Medulla oblongata (tissue), 1 donor: ENCODE measurements at regions not wholly inside any gene's neighbourhood (a gene's known extent, or its start where the extent isn't known, plus 50 kb on each side); places are given as distances from the start of the nearest gene placed in this dataset.

Experiments
- DNase-seq: peaks from one replicate; pipeline ENCODE4 v3.0.0-alpha.2; 2015; ENCODE audit errors: extremely low spot score

- no peak for DNase-seq
Observed at GRCh38 chr5:110112348-110112747, 422.6 kb downstream of the MAN2A1 start.

- DNase-seq: no peak
Observed at GRCh38 chr5:110115503-110115902, 425.8 kb downstream of the MAN2A1 start.

DNA sequence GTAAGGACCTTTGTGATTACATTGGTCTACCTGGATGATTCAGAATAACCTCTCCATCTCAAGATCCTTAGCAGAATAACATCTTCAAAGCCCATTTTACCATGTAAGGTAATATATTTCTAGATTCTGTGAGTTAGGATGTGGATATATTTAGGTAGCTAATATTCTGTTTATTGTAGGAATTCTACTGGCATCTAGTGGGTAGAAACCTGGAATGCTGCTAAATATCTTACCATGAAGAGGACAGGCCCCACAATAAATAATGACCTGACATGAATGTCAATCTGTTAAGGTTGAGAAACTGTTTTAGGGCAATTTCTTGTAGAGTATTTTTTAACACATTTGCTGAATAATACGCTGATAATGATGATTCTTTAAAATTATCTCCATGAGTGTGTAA is 426.8 kb downstream of the MAN2A1 start:
- no peak for DNase-seq

GRCh38 chr5:110134963-110135935 is 445.5 kb downstream of the MAN2A1 start:
- DNase-seq: no peak

GRCh38 chr5:110150199-110150598 is 460.5 kb downstream of the MAN2A1 start:
- DNase-seq: no peak

GRCh38 chr5:110159202-110159601 is 469.5 kb downstream of the MAN2A1 start:
- DNase-seq: no peak

- DNase-seq: no peak
Observed at GRCh38 chr5:110161162-110161561, 471.4 kb downstream of the MAN2A1 start.

- DNase-seq: no peak
Observed at GRCh38 chr5:110165366-110165765, 475.6 kb downstream of the MAN2A1 start.

DNA sequence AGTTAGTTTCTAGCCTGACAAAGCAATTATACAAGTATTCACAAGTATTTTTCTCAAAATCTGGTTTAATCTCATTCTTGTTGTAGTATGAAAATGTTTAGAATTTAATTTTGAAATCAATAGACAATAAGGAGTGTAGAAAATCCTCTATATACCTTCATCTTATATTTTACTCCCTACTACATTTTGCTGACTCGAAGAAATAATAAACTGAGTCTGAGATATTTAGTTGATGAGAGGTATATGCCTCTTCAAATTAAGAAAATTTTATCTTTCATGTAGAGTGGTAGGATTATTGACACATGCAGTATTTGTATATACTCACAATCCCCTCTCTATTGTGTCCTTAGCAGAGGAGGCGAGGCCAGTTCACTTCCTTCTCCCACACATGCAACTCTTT is 477.7 kb downstream of the MAN2A1 start:
- no peak for DNase-seq

DNA sequence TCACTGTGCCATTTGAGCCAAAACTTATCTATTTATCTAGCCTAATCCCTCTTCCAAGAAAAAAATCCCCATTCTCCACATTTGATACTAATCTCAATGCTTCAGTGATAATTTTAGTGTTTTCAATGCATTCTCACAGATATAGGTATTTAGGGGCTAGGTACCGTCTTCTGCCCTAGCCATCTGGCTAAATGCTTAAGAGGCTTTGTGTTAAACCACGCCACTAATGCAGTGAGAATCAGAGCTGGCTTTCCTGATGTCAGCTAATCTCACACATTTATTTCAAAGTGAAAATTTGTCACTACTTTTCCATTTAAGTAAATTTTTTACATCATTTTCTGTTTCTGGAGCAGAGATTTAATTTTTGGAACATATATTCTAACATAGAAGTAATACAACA is 479.7 kb downstream of the MAN2A1 start:
- no peak for DNase-seq

GRCh38 chr5:110177729-110178128 is 488.0 kb downstream of the MAN2A1 start:
- DNase-seq: no peak

GRCh38 chr5:110179321-110179720 is 489.6 kb downstream of the MAN2A1 start:
- DNase-seq: no peak

GRCh38 chr5:110194191-110194590 is 504.5 kb downstream of the MAN2A1 start:
- DNase-seq: no peak

GRCh38 chr5:110195288-110195687 is 505.6 kb downstream of the MAN2A1 start:
- DNase-seq: peak; percentile 4

GRCh38 chr5:110201791-110202190 is 512.1 kb downstream of the MAN2A1 start:
- no peak for DNase-seq

GRCh38 chr5:110203661-110204060 is 513.9 kb downstream of the MAN2A1 start:
- no peak for DNase-seq

DNA sequence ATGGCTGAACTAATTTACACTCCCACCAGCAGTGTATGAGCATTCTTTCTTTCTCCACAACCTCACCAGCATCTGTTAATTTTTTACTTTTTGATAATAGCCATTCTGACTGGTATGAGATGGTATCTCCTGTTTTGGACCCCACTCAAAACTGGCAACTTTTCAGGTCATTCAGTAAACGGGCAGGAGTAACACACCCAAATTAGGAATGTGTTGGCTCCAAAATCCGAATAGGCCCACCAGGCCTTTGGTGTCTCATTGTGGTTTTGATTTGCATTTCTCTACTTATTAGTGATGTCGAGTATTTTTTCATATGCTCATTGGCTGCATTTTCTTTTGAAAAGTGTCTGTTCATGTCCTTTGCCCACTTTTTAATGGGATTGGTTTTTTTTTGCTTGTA is 517.1 kb downstream of the TMEM232 start:
- DNase-seq: no peak

DNA sequence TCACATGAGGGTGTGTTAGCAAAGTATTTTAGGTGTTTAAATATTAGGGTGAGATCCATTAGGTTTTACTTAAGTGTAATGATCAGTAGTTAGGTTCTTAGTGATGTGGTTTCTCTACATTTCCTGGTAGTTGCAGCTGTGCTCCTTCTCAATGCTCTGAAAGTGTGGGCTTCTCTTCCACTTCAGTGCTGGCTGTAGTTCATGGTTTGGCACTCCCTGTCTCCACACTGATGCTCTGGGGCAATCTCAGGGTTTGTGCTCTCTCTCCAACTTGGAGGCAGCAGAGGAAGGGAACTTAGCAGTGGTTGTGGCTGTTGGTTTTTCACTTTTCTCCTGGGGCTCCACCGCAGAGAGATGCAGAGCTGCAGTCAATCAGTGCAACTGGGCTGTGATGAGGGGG is 507.5 kb downstream of the TMEM232 start:
- no peak for DNase-seq

- DNase-seq: no peak
Observed at GRCh38 chr5:110219769-110220168, 506.7 kb downstream of the TMEM232 start.

DNA sequence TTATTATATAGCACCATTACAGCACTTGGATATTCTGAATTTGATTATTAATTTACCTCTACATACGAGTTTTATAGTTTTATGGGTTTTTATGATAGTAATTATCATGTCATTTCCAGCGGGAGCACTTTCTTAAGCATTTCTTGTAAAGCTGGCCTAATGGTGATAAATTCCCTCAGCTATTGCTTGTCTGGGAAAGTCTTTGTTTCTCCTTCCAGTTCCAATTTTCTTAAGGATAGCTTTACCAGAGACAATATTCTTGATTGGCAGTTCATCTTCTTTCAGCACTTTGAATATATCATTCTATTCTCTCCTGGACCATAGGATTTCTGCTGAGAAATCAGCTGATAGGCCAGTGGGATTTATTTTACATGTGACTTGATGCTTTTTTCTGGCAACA is 505.4 kb downstream of the TMEM232 start:
- no peak for DNase-seq

- DNase-seq: no peak
Observed at GRCh38 chr5:110224050-110224449, 502.4 kb downstream of the TMEM232 start.

DNA sequence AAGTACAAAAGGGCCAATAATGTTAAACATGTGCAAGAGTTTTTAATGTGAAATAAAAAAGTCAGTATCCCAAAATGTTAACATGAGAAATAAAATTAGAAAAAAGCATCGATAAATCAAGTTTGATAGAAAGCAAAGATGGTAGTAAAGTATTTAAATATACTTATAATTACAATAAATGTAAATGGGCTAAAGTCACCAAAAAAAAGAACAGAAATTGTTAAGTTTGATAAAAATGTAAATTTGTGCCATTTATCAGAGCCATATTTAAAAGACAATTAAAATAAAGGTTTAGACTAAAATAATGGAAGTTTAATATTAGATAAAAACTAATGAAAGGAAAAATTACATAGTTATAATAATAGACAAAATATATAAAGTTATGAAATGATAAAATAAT is 500.5 kb downstream of the TMEM232 start:
- no peak for DNase-seq

GRCh38 chr5:110239786-110240185 is 486.7 kb downstream of the TMEM232 start:
- no peak for DNase-seq

- DNase-seq: no peak
Observed at GRCh38 chr5:110242950-110243349, 483.5 kb downstream of the TMEM232 start.
